HG02885 (cell line): ENCODE measurements at regions not wholly inside any gene's neighbourhood (a gene's known extent, or its start where the extent isn't known, plus 50 kb on each side); places are given as distances from the start of the nearest gene placed in this dataset.

Source experiments
- ATAC-seq: cut with Tn5 transposase; IDR thresholded peaks from one replicate; pipeline ENCODE4 v1.9.1; 2021; ENCODE audit warnings: mild to moderate bottlenecking; ENCODE audit not compliant: unreplicated experiment, poor library complexity

GRCh38 chr18:10111944-10112343 lies 198.1 kb downstream of the VAPA start:
- ATAC-seq, result no peak

- no peak for ATAC-seq
These were observed 199.6 kb downstream of the VAPA start for GRCh38 chr18:10113121-10114022.

- ATAC-seq, result no peak
These were observed 201.1 kb downstream of the VAPA start for GRCh38 chr18:10114717-10115463.

- ATAC-seq, result no peak
These were observed 202.8 kb downstream of the VAPA start for GRCh38 chr18:10116574-10116973.

GRCh38 chr18:10119528-10119927 lies 205.7 kb downstream of the VAPA start:
- no peak for ATAC-seq

GRCh38 chr18:10119991-10120390 lies 206.2 kb downstream of the VAPA start:
- no peak for ATAC-seq

- no peak for ATAC-seq
These were observed 206.8 kb downstream of the VAPA start for GRCh38 chr18:10120622-10121021.

- ATAC-seq, result no peak
These were observed 207.2 kb downstream of the VAPA start for GRCh38 chr18:10121028-10121427.

GRCh38 chr18:10121786-10122515 lies 208.1 kb downstream of the VAPA start:
- no peak for ATAC-seq

- ATAC-seq, result no peak
These were observed 209.5 kb downstream of the VAPA start for GRCh38 chr18:10122988-10123950.

- no peak for ATAC-seq
These were observed 210.3 kb downstream of the VAPA start for GRCh38 chr18:10124071-10124470.

GRCh38 chr18:10124557-10124956 lies 210.7 kb downstream of the VAPA start:
- no peak for ATAC-seq

GRCh38 chr18:10124967-10125366 lies 211.2 kb downstream of the VAPA start:
- ATAC-seq, result no peak

GRCh38 chr18:10127729-10128128 lies 213.9 kb downstream of the VAPA start:
- no peak for ATAC-seq

- ATAC-seq, result no peak
These were observed 215.2 kb downstream of the VAPA start for GRCh38 chr18:10128921-10129501.

GRCh38 chr18:10130606-10131005 lies 216.8 kb downstream of the VAPA start:
- ATAC-seq, result no peak

- ATAC-seq, result no peak
These were observed 217.3 kb downstream of the VAPA start for GRCh38 chr18:10131081-10131459.

GRCh38 chr18:10131460-10132395 lies 217.9 kb downstream of the VAPA start:
- ATAC-seq, result no peak
